A673 (cell line): ENCODE measurements at regions not wholly inside any gene's neighbourhood (a gene's known extent, or its start where the extent isn't known, plus 50 kb on each side); places are given as distances from the start of the nearest gene placed in this dataset.
"Not testable (repeated sequence)": the region's sequence is repeated elsewhere in the genome, so short reads cannot be mapped to it uniquely, and the experiment has no call there.

Experiments
- BruUV-seq: library from RNA; stranded (reverse); fragments of 400-500 nt; replicated peaks from 2 replicates; lab custom pipeline; 2021; lab: Mats Ljungman, UMichigan
- CTCF ChIA-PET: fragments of 300-600 bp; sonication (Branson Sonifier 250); formaldehyde crosslinking; loops from one replicate; lab custom pipeline; 2022; ENCODE audit warnings: antibody characterized with exemption; lab: Charles Lee
- POLR2A ChIA-PET: fragments of 300-600 bp; sonication (Branson Sonifier 250); formaldehyde crosslinking; loops from one replicate; lab custom pipeline; 2022; ENCODE audit warnings: antibody characterized with exemption; ENCODE audit not compliant: low non-redundant PET; lab: Charles Lee
- DNase-seq: peaks from one replicate; pipeline ENCODE4 v3.0.0-alpha.2; 2015; ENCODE audit warnings: low spot score
- H3K27ac ChIP-seq: fragments of 200-600 bp; sonication (generic); 2 replicates; pipeline ENCODE4 v1.5.1; 2016; ENCODE audit warnings: mixed run types, low read depth, mild to moderate bottlenecking, mixed read lengths, antibody characterized with exemption, low read length; ENCODE audit not compliant: poor library complexity, severe bottlenecking
- H3K27me3 ChIP-seq: fragments of 200-600 bp; sonication (generic); replicated peaks from 2 replicates; pipeline ENCODE4 v1.6.1; 2017; ENCODE audit warnings: mixed run types, low read depth, mild to moderate bottlenecking, mixed read lengths, antibody characterized with exemption, low read length; ENCODE audit not compliant: insufficient read depth, poor library complexity
- H3K36me3 ChIP-seq: fragments of 200-600 bp; sonication (generic); 2 replicates; pipeline ENCODE4 v1.6.1; 2016; ENCODE audit warnings: mixed run types, mild to moderate bottlenecking, mixed read lengths, antibody characterized with exemption, low read length; ENCODE audit not compliant: insufficient read depth, poor library complexity, severe bottlenecking
- H3K4me1 ChIP-seq: fragments of 200-600 bp; sonication (generic); 2 replicates; pipeline ENCODE4 v1.6.1; 2017; ENCODE audit warnings: mixed run types, mild to moderate bottlenecking, mixed read lengths, antibody characterized with exemption, low read length; ENCODE audit not compliant: insufficient read depth, poor library complexity, severe bottlenecking
- H3K4me3 ChIP-seq: fragments of 200-600 bp; sonication (generic); 2 replicates; pipeline ENCODE4 v1.5.1; 2016; ENCODE audit warnings: low read depth, mixed run types, mild to moderate bottlenecking, mixed read lengths, low read length; ENCODE audit not compliant: poor library complexity, severe bottlenecking
- H3K9me3 ChIP-seq: fragments of 200-600 bp; sonication (generic); 2 replicates; pipeline ENCODE4 v1.6.1; 2016; ENCODE audit warnings: mixed run types, low read depth, mild to moderate bottlenecking, mixed read lengths, antibody characterized with exemption, low read length; ENCODE audit not compliant: poor library complexity, severe bottlenecking
- intact Hi-C: fragments of 100-400 bp; cut with micrococcal nuclease; formaldehyde crosslinking; loops from one replicate; pipeline ENCODE4 v1.10.0; 2022; ENCODE audit not compliant: unreplicated experiment

DNA sequence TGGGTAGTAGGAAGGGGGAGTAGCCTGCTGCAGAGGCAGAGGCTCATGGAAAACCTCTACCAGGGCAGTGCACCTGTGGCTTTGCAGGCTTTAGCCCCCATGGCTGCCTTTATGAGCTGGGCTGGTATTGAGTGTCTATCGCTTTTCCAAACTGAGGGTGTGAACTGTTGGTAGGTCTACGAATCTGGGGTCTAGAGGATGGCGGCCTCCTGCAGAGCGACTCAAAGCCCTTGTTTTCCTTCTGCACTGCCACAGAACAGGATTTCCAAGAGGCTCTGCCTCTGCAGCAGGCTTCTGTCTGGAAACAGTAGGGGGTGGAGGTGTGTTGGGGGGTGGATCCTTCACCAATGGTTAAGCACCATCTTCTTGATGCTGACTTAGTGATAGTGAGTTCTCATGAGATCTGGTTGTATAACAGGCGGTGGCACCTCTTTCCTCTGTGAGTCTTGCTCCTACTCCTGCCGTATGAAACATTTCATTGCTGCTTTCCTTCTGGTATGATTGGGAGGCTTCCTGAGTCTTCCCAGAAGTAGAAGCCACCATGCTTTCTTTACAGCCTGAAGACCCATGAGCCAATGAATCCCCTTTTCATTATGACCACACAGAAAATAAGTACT, 840.0 kb downstream of the FOXD4L5 start:
- H3K9me3 ChIP-seq, intact Hi-C loops, H3K36me3 ChIP-seq, POLR2A ChIA-PET, BruUV-seq, CTCF ChIA-PET, DNase-seq, H3K27me3 ChIP-seq, H3K27ac ChIP-seq, H3K4me1 ChIP-seq, H3K4me3 ChIP-seq: not testable (repeated sequence)

- intact Hi-C loops, BruUV-seq: not testable (repeated sequence)
Observed at GRCh38 chr9:64439747-64440146, 845.3 kb downstream of the FOXD4L5 start.

More at GRCh38 chr9:64439747-64440146, 845.3 kb downstream of the FOXD4L5 start:
- H3K27me3 ChIP-seq, DNase-seq, H3K4me3 ChIP-seq, H3K9me3 ChIP-seq, H3K36me3 ChIP-seq, H3K27ac ChIP-seq, CTCF ChIA-PET, POLR2A ChIA-PET, H3K4me1 ChIP-seq: not testable (repeated sequence)
